SK-N-SH (cell line): ENCODE measurements at regions not wholly inside any gene's neighbourhood (a gene's known extent, or its start where the extent isn't known, plus 50 kb on each side); places are given as distances from the start of the nearest gene placed in this dataset.

Experiments
- CTCF ChIA-PET: fragments of 300-600, 350-600 bp; formaldehyde crosslinking; extraction: SDS; loops from one replicate; lab custom pipeline; 2021; lab: Yijun Ruan, JAX
- POLR2A ChIA-PET: fragments of 350-600 bp; sonication (Branson Sonifier 250); formaldehyde crosslinking; extraction: SDS; loops from one replicate; lab custom pipeline; 2020; ENCODE audit warnings: antibody characterized with exemption, inconsistent platforms; lab: Yijun Ruan, JAX
- DNase-seq: peaks from one replicate; pipeline ENCODE4 v3.0.0; 2012
- H2AFZ ChIP-seq: fragments of 200-600 bp; sonication (generic); 2 replicates; pipeline ENCODE4 v1.8.1; 2016; ENCODE audit warnings: antibody characterized with exemption, mild to moderate bottlenecking, low read depth
- H3F3A ChIP-seq: fragments of 200-600 bp; sonication (generic); replicated peaks from 2 replicates; pipeline ENCODE3; 2016; ENCODE audit warnings: antibody characterized with exemption, mild to moderate bottlenecking; ENCODE audit not compliant: insufficient read depth
- H3K27ac ChIP-seq, 2 experiments: fragments of 200-500 bp in 1 of 2; fragments of 200-600 bp in 1 of 2; sonication (Bioruptor generic) in 1 of 2; sonication (generic), shearing (Covaris generic) in 1 of 2; 2 replicates each; pipeline versions ENCODE4 v1.5.1 to v1.6.1; 2014 to 2016; ENCODE audit warnings: low read depth in 2 of 2, inconsistent platforms in 1 of 2, low read length in 1 of 2, mild to moderate bottlenecking in 1 of 2, mixed read lengths in 1 of 2
- H3K27me3 ChIP-seq: fragments of 200-600 bp; sonication (generic), shearing (Covaris generic); 2 replicates; pipeline ENCODE4 v1.6.1; 2016; ENCODE audit warnings: mixed run types; ENCODE audit not compliant: insufficient read depth
- H3K36me3 ChIP-seq, 2 experiments: fragments of 200-500 bp in 1 of 2; fragments of 200-600 bp in 1 of 2; sonication (Bioruptor generic) in 1 of 2; sonication (generic) in 1 of 2; replicated peaks in 1 of 2; 2 replicates each; pipeline versions ENCODE3 to v1.5.1; 2014 to 2016; ENCODE audit warnings: low read length in 1 of 2, mild to moderate bottlenecking in 1 of 2; ENCODE audit not compliant: insufficient read depth in 2 of 2, control insufficient read depth in 1 of 2
- H3K4me1 ChIP-seq, 2 experiments: fragments of 200-500 bp in 1 of 2; fragments of 200-600 bp in 1 of 2; sonication (Bioruptor generic) in 1 of 2; sonication (generic), shearing (Covaris generic) in 1 of 2; 2 replicates each; pipeline versions ENCODE4 v1.5.1 to v1.6.1; 2014 to 2016; ENCODE audit warnings: low read depth in 1 of 2, low read length in 1 of 2, mixed run types in 1 of 2; ENCODE audit not compliant: insufficient read depth in 2 of 2, control insufficient read depth in 1 of 2
- H3K4me2 ChIP-seq: fragments of 200-600 bp; sonication (generic), shearing (Covaris generic); 2 replicates; pipeline ENCODE4 v1.6.1; 2017; ENCODE audit warnings: mixed run types
- H3K4me3 ChIP-seq, 2 experiments: fragments of 200-500 bp in 1 of 2; fragments of 200-600 bp in 1 of 2; sonication (Bioruptor generic) in 1 of 2; sonication (generic), shearing (Covaris generic) in 1 of 2; 2 replicates each; pipeline versions ENCODE4 v1.5.1 to v1.8.1; 2014 to 2016; ENCODE audit warnings: low read depth in 2 of 2, inconsistent platforms in 1 of 2, low read length in 1 of 2, mild to moderate bottlenecking in 1 of 2, mixed read lengths in 1 of 2, moderate library complexity in 1 of 2
- H3K79me2 ChIP-seq: fragments of 200-600 bp; sonication (generic); 2 replicates; pipeline ENCODE4 v1.8.1; 2017; ENCODE audit warnings: mild to moderate bottlenecking; ENCODE audit not compliant: insufficient read depth
- H3K9ac ChIP-seq: fragments of 200-600 bp; sonication (generic); 2 replicates; pipeline ENCODE4 v1.6.1; 2017; ENCODE audit warnings: mixed run types
- H3K9me2 ChIP-seq: fragments of 200-600 bp; sonication (generic); 2 replicates; pipeline ENCODE4 v1.6.1; 2017; ENCODE audit warnings: mixed run types
- H3K9me3 ChIP-seq: fragments of 200-600 bp; sonication (generic); 2 replicates; pipeline ENCODE4 v1.6.1; 2017; ENCODE audit warnings: mixed run types, mild to moderate bottlenecking, moderate library complexity
- H4K20me1 ChIP-seq: fragments of 200-600 bp; sonication (generic); 2 replicates; pipeline ENCODE4 v1.6.1; 2017; ENCODE audit warnings: mild to moderate bottlenecking, mixed run types; ENCODE audit not compliant: insufficient read depth
- CHD2 ChIP-seq: fragments of 150-350 bp; IDR thresholded peaks from 2 replicates; pipeline ENCODE4 v1.6.1; 2018; ENCODE audit warnings: low read length; ENCODE audit not compliant: partially characterized antibody
- ELF1 ChIP-seq: IDR thresholded peaks from 2 replicates; pipeline ENCODE4 v1.4.0; 2012
- EP300 ChIP-seq, 2 experiments: IDR thresholded peaks; 2 replicates each; pipeline versions ENCODE4 v1.4.0 to v1.6.1; 2012; ENCODE audit warnings: borderline replicate concordance in 1 of 2, low read depth in 1 of 2, low read length in 1 of 2
- EZH2phosphoT487 ChIP-seq: fragments of 200-600 bp; sonication (generic); IDR thresholded peaks from 2 replicates; pipeline ENCODE4 v1.6.1; 2017; ENCODE audit warnings: low read depth, mixed run types, mild to moderate bottlenecking, antibody characterized with exemption, moderate library complexity, borderline replicate concordance
- FOXJ3 ChIP-seq: sonication (generic); formaldehyde crosslinking; IDR thresholded peaks from 2 replicates; pipeline ENCODE4 v1.5.1; 2020; ENCODE audit warnings: mild to moderate bottlenecking, missing genetic modification reagents
- FOXM1 ChIP-seq: IDR thresholded peaks from 2 replicates; pipeline ENCODE4 v1.4.0; 2012; ENCODE audit warnings: low read depth, mild to moderate bottlenecking
- GABPA ChIP-seq: IDR thresholded peaks from 2 replicates; pipeline ENCODE4 v1.4.0; 2012; ENCODE audit warnings: low read depth, mild to moderate bottlenecking
- GATA2 ChIP-seq: sonication (generic); formaldehyde crosslinking; IDR thresholded peaks from 2 replicates; pipeline ENCODE4 v1.5.0; 2020; ENCODE audit warnings: mild to moderate bottlenecking, missing genetic modification reagents
- JUND ChIP-seq: IDR thresholded peaks from 2 replicates; pipeline ENCODE4 v1.4.0; 2012
- MEF2A ChIP-seq: IDR thresholded peaks from 2 replicates; pipeline ENCODE4 v1.4.0; 2012; ENCODE audit warnings: low read depth, borderline replicate concordance
- NRF1 ChIP-seq: IDR thresholded peaks from 2 replicates; pipeline ENCODE4 v1.6.1; 2012; ENCODE audit warnings: low read depth, mild to moderate bottlenecking, low read length
- POLR2AphosphoS5 ChIP-seq: IDR thresholded peaks from 2 replicates; pipeline ENCODE4 v1.6.1; 2012; ENCODE audit warnings: low read depth, low read length
- RCOR1 ChIP-seq: fragments of 150-350 bp; IDR thresholded peaks from 2 replicates; pipeline ENCODE4 v1.6.1; 2017; ENCODE audit warnings: antibody characterized with exemption, low read length
- RXRA ChIP-seq: IDR thresholded peaks from 2 replicates; pipeline ENCODE4 v1.4.0; 2012; ENCODE audit warnings: low read depth, mild to moderate bottlenecking, borderline replicate concordance
- TEAD4 ChIP-seq: IDR thresholded peaks from 2 replicates; pipeline ENCODE4 v1.4.0; 2012; ENCODE audit warnings: mild to moderate bottlenecking, borderline replicate concordance; ENCODE audit not compliant: insufficient read depth
- YY1 ChIP-seq: IDR thresholded peaks from 2 replicates; pipeline ENCODE4 v1.4.0; 2012; ENCODE audit warnings: low read depth, mild to moderate bottlenecking
- WGBS: methylation state at CpG from one replicate; pipeline ENCODE4 v1.1.6; 2017; ENCODE audit warnings: low lambda C conversion rate; 5-methylcytosine and 5-hydroxymethylcytosine counted together
- TF ChIP-seq, protein P1 (sequence below): fragments of 150-350 bp; IDR thresholded peaks from 2 replicates; pipeline ENCODE4 v1.6.1; 2017; ENCODE audit warnings: antibody characterized with exemption, low read length, low read depth, borderline replicate concordance
- TF ChIP-seq, protein P2 (sequence below): IDR thresholded peaks from 2 replicates; pipeline ENCODE4 v1.4.0; 2012; ENCODE audit warnings: low read depth

- Histone ChIP-seq H3K9me2 (no peaks in the 10 kb centered on the region), H2AFZ (no peak overlapping the region), H3K4me2 (no peak overlapping the region), H3K27me3 (no peaks in the 10 kb centered on the region), H3K9me3 (no peaks in the 10 kb centered on the region), H3K9ac (no peak overlapping the region), H3K4me1 (peaks cover 2 to 10% of the 10 kb centered on the region in 2 experiments; a peak in 2 of 4 replicates)
- CTCF ChIA-PET = interaction anchor here (1.1 to 1.4 kb wide), 2 partner anchors 17 to 22 kb away, joined by 3 to 5 read pairs; no protein-coding TSS in a partner anchor
- no peak for DNase-seq
- WGBS = 86% methylated on average over 2 of the region's 2 CpGs
- POLR2A ChIA-PET = no interaction called here
- TF ChIP-seq NRF1 (no peak), GATA2 (no peak), FOXJ3 (CRISPR knock-in tag) (no peak), ELF1 (no peak), CHD2 (no peak), MEF2A (no peak), EP300 (IDR thresholded peaks at IDR 0.05; ENCODE audit: borderline replicate concordance in 1 of 2, low read depth in 1 of 2, low read length in 1 of 2) (no peak), JUND (no peak), RCOR1 (no peak), POLR2AphosphoS5 (no peak), TEAD4 (no peak), FOXM1 (no peak), RXRA (no peak), EZH2phosphoT487 (no peak), GABPA (no peak), YY1 (no peak)
- TF ChIP-seq, protein P1, sequence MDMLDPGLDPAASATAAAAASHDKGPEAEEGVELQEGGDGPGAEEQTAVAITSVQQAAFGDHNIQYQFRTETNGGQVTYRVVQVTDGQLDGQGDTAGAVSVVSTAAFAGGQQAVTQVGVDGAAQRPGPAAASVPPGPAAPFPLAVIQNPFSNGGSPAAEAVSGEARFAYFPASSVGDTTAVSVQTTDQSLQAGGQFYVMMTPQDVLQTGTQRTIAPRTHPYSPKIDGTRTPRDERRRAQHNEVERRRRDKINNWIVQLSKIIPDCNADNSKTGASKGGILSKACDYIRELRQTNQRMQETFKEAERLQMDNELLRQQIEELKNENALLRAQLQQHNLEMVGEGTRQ = no peak
- TF ChIP-seq, protein P2, sequence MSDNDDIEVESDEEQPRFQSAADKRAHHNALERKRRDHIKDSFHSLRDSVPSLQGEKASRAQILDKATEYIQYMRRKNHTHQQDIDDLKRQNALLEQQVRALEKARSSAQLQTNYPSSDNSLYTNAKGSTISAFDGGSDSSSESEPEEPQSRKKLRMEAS = no peak
- TF ChIP-seq, all 33 proteins: peak for 0
- H3K36me3 ChIP-seq = no peaks in the 10 kb centered on the region
- no peak overlapping the region for H3K27ac ChIP-seq
- H3K4me3 ChIP-seq = no peak overlapping the region
- H3F3A ChIP-seq = peaks cover 6% of the 10 kb centered on the region
- H3K79me2 ChIP-seq = peaks cover 7% of the 10 kb centered on the region; the same call in 1 of the 2 replicates
- H4K20me1 ChIP-seq = 0 out of 2 replicates have a peak, but pooled peaks cover 5% of the 10 kb centered on the region
Observed at GRCh38 chr3:124101643-124102042, 109.7 kb upstream of the ROPN1 start.
